GM23248 (cell line): ENCODE measurements at regions not wholly inside any gene's neighbourhood (a gene's known extent, or its start where the extent isn't known, plus 50 kb on each side); places are given as distances from the start of the nearest gene placed in this dataset.

Experiments
- EZH2 ChIP-seq: fragments of 200-600 bp; sonication (generic); IDR thresholded peaks from 2 replicates; pipeline ENCODE4 v1.6.1; 2018; ENCODE audit warnings: antibody characterized with exemption, mild to moderate bottlenecking; ENCODE audit not compliant: insufficient read depth, poor library complexity, severe bottlenecking
- EZH2phosphoT487 ChIP-seq: fragments of 200-600 bp; sonication (generic); IDR thresholded peaks from 2 replicates; pipeline ENCODE4 v1.6.1; 2018; ENCODE audit warnings: antibody characterized with exemption, moderate library complexity, mild to moderate bottlenecking, low read depth; ENCODE audit not compliant: insufficient read depth

- TF ChIP-seq EZH2 (no peak), EZH2phosphoT487 (no peak)
These were observed 126.9 kb downstream of the PALM2AKAP2 start for GRCh38 chr9:109906766-109907382.
